ENCODE measurements at regions not wholly inside any gene's neighbourhood (a gene's known extent, or its start where the extent isn't known, plus 50 kb on each side); places are given as distances from the start of the nearest gene placed in this dataset.

DNA sequence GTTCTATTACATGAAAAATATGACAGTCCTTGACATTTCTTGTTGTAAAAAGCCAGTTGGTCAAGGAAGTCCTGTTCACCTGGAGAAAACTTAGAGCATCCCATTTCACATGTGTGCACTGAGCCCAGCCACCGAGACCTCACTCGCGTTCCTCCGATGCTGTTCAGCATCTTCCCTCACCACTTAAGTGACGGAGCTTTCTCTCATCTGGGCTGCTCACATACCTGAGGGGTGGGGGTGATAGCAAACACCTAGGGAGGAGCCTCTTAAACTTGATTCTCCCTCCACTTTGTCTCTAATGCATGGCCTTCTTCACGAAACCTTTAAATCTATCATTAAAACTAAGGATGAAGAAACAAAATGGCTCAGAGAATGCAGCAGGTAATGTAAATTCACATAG lies 950.2 kb downstream of the GATA3 start:
- TF ChIP-seq, protein P1, sequence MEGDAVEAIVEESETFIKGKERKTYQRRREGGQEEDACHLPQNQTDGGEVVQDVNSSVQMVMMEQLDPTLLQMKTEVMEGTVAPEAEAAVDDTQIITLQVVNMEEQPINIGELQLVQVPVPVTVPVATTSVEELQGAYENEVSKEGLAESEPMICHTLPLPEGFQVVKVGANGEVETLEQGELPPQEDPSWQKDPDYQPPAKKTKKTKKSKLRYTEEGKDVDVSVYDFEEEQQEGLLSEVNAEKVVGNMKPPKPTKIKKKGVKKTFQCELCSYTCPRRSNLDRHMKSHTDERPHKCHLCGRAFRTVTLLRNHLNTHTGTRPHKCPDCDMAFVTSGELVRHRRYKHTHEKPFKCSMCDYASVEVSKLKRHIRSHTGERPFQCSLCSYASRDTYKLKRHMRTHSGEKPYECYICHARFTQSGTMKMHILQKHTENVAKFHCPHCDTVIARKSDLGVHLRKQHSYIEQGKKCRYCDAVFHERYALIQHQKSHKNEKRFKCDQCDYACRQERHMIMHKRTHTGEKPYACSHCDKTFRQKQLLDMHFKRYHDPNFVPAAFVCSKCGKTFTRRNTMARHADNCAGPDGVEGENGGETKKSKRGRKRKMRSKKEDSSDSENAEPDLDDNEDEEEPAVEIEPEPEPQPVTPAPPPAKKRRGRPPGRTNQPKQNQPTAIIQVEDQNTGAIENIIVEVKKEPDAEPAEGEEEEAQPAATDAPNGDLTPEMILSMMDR (IDR thresholded peaks at IDR 0.05; ENCODE audit: insufficient read depth, low read length, poor library complexity, severe bottlenecking), result no peak
- TF ChIP-seq EZH2phosphoT487 (conservative IDR thresholded peaks at IDR 0.05; ENCODE audit: low read length), result no peak
